Kidney epithelial cell (primary cell): ENCODE measurements at regions not wholly inside any gene's neighbourhood (a gene's known extent, or its start where the extent isn't known, plus 50 kb on each side); places are given as distances from the start of the nearest gene placed in this dataset.

Source experiments
- DNase-seq: peaks from one replicate; pipeline ENCODE4 v3.0.0-alpha.2; 2010; ENCODE audit warnings: low read depth
- H3K27me3 ChIP-seq: 2 replicates; pipeline ENCODE4 v1.6.0; 2011; ENCODE audit warnings: low read length; ENCODE audit not compliant: control insufficient read depth, insufficient read depth
- H3K36me3 ChIP-seq: 2 replicates; pipeline ENCODE4 v1.5.1; 2011; ENCODE audit warnings: low read length; ENCODE audit not compliant: control insufficient read depth, insufficient read depth
- H3K4me3 ChIP-seq: 2 replicates; pipeline ENCODE4 v1.5.1; 2011; ENCODE audit warnings: low read depth, mild to moderate bottlenecking, control low read depth, low read length
- CTCF ChIP-seq: IDR thresholded peaks from 2 replicates; pipeline ENCODE4 v1.5.1; 2011; ENCODE audit warnings: mild to moderate bottlenecking, moderate library complexity, low read length, control low read depth, inconsistent platforms; ENCODE audit not compliant: insufficient read depth, poor library complexity, severe bottlenecking

- Histone ChIP-seq H3K4me3 (no peak overlapping the region), H3K27me3 (no peaks in the 10 kb centered on the region), H3K36me3 (no peaks in the 10 kb centered on the region)
- DNase-seq: no peak
- no peak for TF ChIP-seq CTCF
Measured at GRCh38 chr20:51183451-51183850, 160.5 kb upstream of the KCNG1 start.

- TF ChIP-seq CTCF: no peak
- Histone ChIP-seq H3K36me3 (no peaks in the 10 kb centered on the region), H3K27me3 (no peaks in the 10 kb centered on the region), H3K4me3 (no peak overlapping the region)
- no peak for DNase-seq
Measured at GRCh38 chr20:51182571-51182970, 159.7 kb upstream of the KCNG1 start.

- H3K27me3 ChIP-seq: no peaks in the 10 kb centered on the region
- DNase-seq: no peak
- no peaks in the 10 kb centered on the region for H3K36me3 ChIP-seq
- TF ChIP-seq CTCF: no peak
- no peak overlapping the region for H3K4me3 ChIP-seq
Measured at GRCh38 chr20:51178153-51178552, 155.2 kb upstream of the KCNG1 start.

- DNase-seq: no peak
- no peak for TF ChIP-seq CTCF
- H3K4me3 ChIP-seq: no peak overlapping the region
- H3K36me3 ChIP-seq: no peaks in the 10 kb centered on the region
- H3K27me3 ChIP-seq: no peaks in the 10 kb centered on the region
Measured at GRCh38 chr20:51176876-51177275, 154.0 kb upstream of the KCNG1 start.

- Histone ChIP-seq H3K27me3 (no peaks in the 10 kb centered on the region), H3K36me3 (no peaks in the 10 kb centered on the region), H3K4me3 (no peak overlapping the region)
- TF ChIP-seq CTCF: no peak
- DNase-seq: no peak
Measured at GRCh38 chr20:51176446-51176845, 153.5 kb upstream of the KCNG1 start.

GRCh38 chr20:51175724-51176123 is 152.8 kb upstream of the KCNG1 start:
- H3K27me3 ChIP-seq: no peaks in the 10 kb centered on the region
- TF ChIP-seq CTCF: no peak
- no peak for DNase-seq
- H3K4me3 ChIP-seq: no peak overlapping the region
- H3K36me3 ChIP-seq: no peaks in the 10 kb centered on the region
